Transverse colon (tissue), 4 donors: ENCODE measurements at regions not wholly inside any gene's neighbourhood (a gene's known extent, or its start where the extent isn't known, plus 50 kb on each side); places are given as distances from the start of the nearest gene placed in this dataset.

Experiments used
- DNase-seq: peaks from one replicate; pipeline ENCODE4 v3.0.0-alpha.2; 2019
- H3K27ac ChIP-seq, 4 donors: fragments of 200-600 bp; sonication (generic); 2 replicates each; pipeline ENCODE4 v1.5.1; 2016 to 2018; ENCODE audit warnings: inconsistent platforms in 4 of 4
- H3K27me3 ChIP-seq: fragments of 200-600 bp; sonication (generic); 2 replicates; pipeline ENCODE4 v1.5.1; 2017; ENCODE audit warnings: inconsistent platforms
- H3K36me3 ChIP-seq, 4 donors: fragments of 200-600 bp; sonication (generic); 2 replicates each; pipeline ENCODE4 v1.5.1; 2017 to 2019; ENCODE audit warnings: inconsistent platforms in 4 of 4
- H3K4me1 ChIP-seq, 4 donors: fragments of 200-600 bp; sonication (generic); 2 replicates each; pipeline ENCODE4 v1.5.1; 2017 to 2020; ENCODE audit warnings: inconsistent platforms in 4 of 4
- H3K4me3 ChIP-seq, 4 donors: fragments of 200-600 bp; sonication (generic); 1 replicate in 1 of 4; 2 replicates in 3 of 4; pipeline versions ENCODE4 v1.5.1 to v1.6.1; 2017 to 2019; ENCODE audit warnings: inconsistent platforms in 4 of 4
- H3K9me3 ChIP-seq, 2 donors: fragments of 200-600 bp; sonication (generic); 2 replicates each; pipeline ENCODE4 v1.5.1; 2017 to 2019; ENCODE audit warnings: inconsistent platforms in 2 of 2
- EP300 ChIP-seq: sonication (generic); formaldehyde crosslinking; IDR thresholded peaks from one replicate; pipeline ENCODE4 v1.6.1; 2017; ENCODE audit warnings: antibody characterized with exemption, low read depth
- POLR2A ChIP-seq: fragments of 450-650 bp; IDR thresholded peaks from one replicate; pipeline ENCODE4 v1.6.1; 2016; ENCODE audit warnings: antibody characterized with exemption, mild to moderate bottlenecking, moderate library complexity
- POLR2AphosphoS5 ChIP-seq, 3 donors: sonication (generic); formaldehyde crosslinking; IDR thresholded peaks; one replicate each; pipeline ENCODE4 v1.6.1; 2016; ENCODE audit warnings: antibody characterized with exemption in 3 of 3
- WGBS, 2 donors: methylation state at CpG; one replicate each; pipeline ENCODE4 v1.1.5; 2018; ENCODE audit warnings: low coverage in 1 of 2; 5-methylcytosine and 5-hydroxymethylcytosine counted together
- in situ Hi-C, 4 donors: fragments of 200-750 bp; cut with MboI; loops; one replicate each; pipeline versions ENCODE4 v1.15.0 to v1.15.1; 2017; ENCODE audit warnings: low sequenced_read_pairs in 3 of 4, low pct_ligation_motif_present in 1 of 4, low pct_unique_long_range_greater_than_20kb in 1 of 4
- intact Hi-C: fragments of 100-400 bp; cut with DNase I; formaldehyde crosslinking; loops from one replicate; pipeline ENCODE4 v1.15.1; 2023; ENCODE audit warnings: low total_unique reads
- TF ChIP-seq, protein P1 (sequence below), 5 experiments: fragments of 200-600 bp in 3 of 5; fragments of 450-650 bp in 2 of 5; sonication (generic) in 3 of 5; IDR thresholded peaks; 1 replicate in 2 of 5; 2 replicates in 3 of 5; pipeline ENCODE4 v1.5.1; 2016 to 2017; ENCODE audit warnings: antibody characterized with exemption in 5 of 5, inconsistent platforms in 3 of 5, mild to moderate bottlenecking in 2 of 5, moderate library complexity in 1 of 5

DNA sequence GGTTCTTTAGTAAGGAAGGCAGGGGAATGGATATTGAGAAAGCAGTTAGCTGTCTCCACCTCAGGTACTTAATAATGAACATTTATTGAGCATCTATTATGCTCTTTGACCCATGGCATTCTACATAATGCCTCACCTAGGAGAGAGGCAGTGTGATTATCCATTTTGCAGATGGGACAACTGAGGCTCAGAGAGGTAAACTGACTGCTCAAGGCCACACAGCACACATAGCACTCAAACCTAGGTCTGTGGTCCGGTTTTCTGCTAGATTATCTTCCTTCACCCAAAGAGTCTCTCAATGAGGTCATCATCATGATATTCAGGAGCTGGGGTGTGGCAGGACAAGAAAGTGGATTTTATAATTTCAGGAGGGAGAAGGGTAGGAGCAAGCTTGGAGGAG lies 199.1 kb upstream of the LHX5 start:
- 78% methylated on average over 1 of the region's 1 CpG; no CpG with 5 or more reads in 1 of the 2 donors for WGBS, 2 donors
- no peaks in the 10 kb centered on the region for H3K36me3 ChIP-seq
- H3K27ac ChIP-seq: no peak overlapping the region
- DNase-seq: no peak
- no peaks in the 10 kb centered on the region for H3K9me3 ChIP-seq
- TF ChIP-seq EP300: no peak
- TF ChIP-seq POLR2AphosphoS5 (IDR thresholded peaks at IDR 0.05): no peak
- TF ChIP-seq, protein P1, sequence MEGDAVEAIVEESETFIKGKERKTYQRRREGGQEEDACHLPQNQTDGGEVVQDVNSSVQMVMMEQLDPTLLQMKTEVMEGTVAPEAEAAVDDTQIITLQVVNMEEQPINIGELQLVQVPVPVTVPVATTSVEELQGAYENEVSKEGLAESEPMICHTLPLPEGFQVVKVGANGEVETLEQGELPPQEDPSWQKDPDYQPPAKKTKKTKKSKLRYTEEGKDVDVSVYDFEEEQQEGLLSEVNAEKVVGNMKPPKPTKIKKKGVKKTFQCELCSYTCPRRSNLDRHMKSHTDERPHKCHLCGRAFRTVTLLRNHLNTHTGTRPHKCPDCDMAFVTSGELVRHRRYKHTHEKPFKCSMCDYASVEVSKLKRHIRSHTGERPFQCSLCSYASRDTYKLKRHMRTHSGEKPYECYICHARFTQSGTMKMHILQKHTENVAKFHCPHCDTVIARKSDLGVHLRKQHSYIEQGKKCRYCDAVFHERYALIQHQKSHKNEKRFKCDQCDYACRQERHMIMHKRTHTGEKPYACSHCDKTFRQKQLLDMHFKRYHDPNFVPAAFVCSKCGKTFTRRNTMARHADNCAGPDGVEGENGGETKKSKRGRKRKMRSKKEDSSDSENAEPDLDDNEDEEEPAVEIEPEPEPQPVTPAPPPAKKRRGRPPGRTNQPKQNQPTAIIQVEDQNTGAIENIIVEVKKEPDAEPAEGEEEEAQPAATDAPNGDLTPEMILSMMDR (IDR thresholded peaks at IDR 0.05): no peak
- TF ChIP-seq POLR2A: no peak
- intact Hi-C loops: no loop called here
- H3K4me3 ChIP-seq: no peak overlapping the region
- H3K27me3 ChIP-seq: peaks cover 55% of the 10 kb centered on the region
- H3K4me1 ChIP-seq: no peaks in the 10 kb centered on the region
- in situ Hi-C loops: no loop called here

DNA sequence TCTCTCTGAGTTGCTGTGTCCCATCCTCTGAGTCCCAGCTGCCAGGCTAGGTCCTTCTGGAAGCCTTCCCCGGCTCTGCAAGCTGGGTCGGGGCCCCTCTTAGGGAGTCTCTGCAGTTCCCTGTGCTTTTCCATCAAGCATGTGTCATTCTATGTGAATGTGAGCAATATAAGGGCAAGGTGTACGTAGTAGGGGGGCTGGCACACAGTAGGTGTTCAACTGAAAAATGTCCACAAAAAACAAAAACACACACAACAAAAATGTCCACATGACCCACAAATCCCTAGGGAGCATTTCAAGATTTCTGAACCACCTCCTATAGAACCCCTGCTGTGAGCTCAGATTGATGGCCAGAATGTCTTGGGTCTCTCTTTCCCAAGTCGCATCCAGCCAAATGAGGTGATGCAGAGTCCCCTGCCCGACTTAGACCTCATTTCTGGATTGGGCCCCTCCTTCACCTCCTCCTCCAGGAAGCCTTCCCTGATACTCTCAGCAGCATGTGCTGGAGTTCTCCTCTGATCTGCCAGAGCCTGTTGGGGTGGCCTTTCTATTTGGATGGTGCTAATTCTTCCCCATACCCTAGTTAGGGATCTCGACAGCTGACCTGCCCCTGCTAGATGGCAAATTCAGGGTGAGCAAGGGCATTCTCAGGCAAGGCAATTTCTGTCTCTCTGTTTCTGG lies 196.1 kb upstream of the LHX5 start:
- no peaks in the 10 kb centered on the region for H3K36me3 ChIP-seq
- no peaks in the 10 kb centered on the region for H3K9me3 ChIP-seq
- H3K4me3 ChIP-seq: no peak overlapping the region
- no peak for TF ChIP-seq POLR2AphosphoS5 (IDR thresholded peaks at IDR 0.05)
- no peak for DNase-seq
- no peak overlapping the region for H3K27ac ChIP-seq
- intact Hi-C loops: loop anchor here (5.0 kb wide), 1 partner anchor 759 kb away; no protein-coding TSS in a partner anchor
- WGBS, 2 donors: 40 to 52% methylated on average over 1 to 6 of the region's 6 CpGs
- no peaks in the 10 kb centered on the region for H3K4me1 ChIP-seq
- H3K27me3 ChIP-seq: peaks cover 39% of the 10 kb centered on the region
- in situ Hi-C loops: no loop called here

DNA sequence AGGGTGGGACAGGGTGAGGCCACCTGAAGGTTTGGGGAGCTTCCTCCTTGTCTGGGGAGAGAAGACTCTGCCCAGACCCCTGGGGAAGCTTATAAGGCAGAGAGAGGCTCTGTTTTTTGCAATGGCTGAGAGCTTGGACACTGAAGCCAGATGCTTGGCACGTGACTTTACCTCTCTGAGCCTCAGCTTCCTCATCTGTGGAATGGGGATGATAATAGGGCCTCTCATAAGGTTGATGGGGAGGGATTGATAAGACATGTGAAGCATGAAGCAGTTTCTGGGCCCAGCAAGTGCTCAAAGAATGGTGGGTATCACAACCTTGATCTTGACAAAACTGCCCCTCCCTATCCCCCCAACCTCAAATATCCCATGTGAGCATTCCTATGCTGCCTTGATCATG lies 195.4 kb upstream of the LHX5 start:
- TF ChIP-seq POLR2A (no peak), EP300 (no peak), POLR2AphosphoS5 (IDR thresholded peaks at IDR 0.05) (no peak)
- TF ChIP-seq, protein P1 (IDR thresholded peaks at IDR 0.05): no peak
- WGBS, 2 donors: 47% methylated on average over 1 of the region's 1 CpG; no CpG with 5 or more reads in 1 of the 2 donors
- no peak overlapping the region for H3K27ac ChIP-seq
- DNase-seq: no peak
- no peaks in the 10 kb centered on the region for H3K36me3 ChIP-seq
- H3K9me3 ChIP-seq: no peaks in the 10 kb centered on the region
- no peaks in the 10 kb centered on the region for H3K4me1 ChIP-seq
- peaks cover 37% of the 10 kb centered on the region for H3K27me3 ChIP-seq
- intact Hi-C loops (loop anchor here (5.0 kb wide), 1 partner anchor 760 kb away; no protein-coding TSS in a partner anchor), in situ Hi-C loops (no loop called here)
- H3K4me3 ChIP-seq: no peak overlapping the region

DNA sequence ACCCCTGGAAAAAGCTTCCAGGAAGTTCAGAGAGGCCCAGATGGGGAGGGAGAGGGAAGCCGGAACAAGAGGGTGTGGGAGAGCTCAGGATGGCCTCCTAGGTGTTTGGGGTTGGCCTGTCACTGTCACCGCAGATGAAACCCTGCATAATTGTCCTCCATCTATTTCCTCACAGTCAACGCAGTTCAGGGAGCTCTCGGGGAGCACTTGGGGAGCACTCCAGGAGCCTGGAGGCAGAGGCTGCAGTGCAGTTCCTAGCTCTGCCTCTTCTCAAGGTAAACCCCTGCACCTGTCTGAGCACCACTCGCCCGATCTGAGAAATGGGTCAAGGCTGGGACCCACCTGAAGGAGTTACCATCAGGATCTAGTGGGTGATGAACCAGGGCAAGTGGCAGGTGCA lies 194.6 kb upstream of the LHX5 start:
- no peak overlapping the region for H3K27ac ChIP-seq
- WGBS, 2 donors: 78% methylated on average over 6 of the region's 6 CpGs; no CpG with 5 or more reads in 1 of the 2 donors
- no peak overlapping the region for H3K4me3 ChIP-seq
- no peaks in the 10 kb centered on the region for H3K4me1 ChIP-seq
- no peaks in the 10 kb centered on the region for H3K9me3 ChIP-seq
- intact Hi-C loops: loop anchor here (5.0 kb wide), 1 partner anchor 761 kb away; no protein-coding TSS in a partner anchor
- peaks cover 34% of the 10 kb centered on the region for H3K27me3 ChIP-seq
- DNase-seq: no peak
- no peaks in the 10 kb centered on the region for H3K36me3 ChIP-seq
- TF ChIP-seq, protein P1 (IDR thresholded peaks at IDR 0.05): no peak
- TF ChIP-seq EP300 (no peak), POLR2AphosphoS5 (IDR thresholded peaks at IDR 0.05) (no peak), POLR2A (no peak)
- in situ Hi-C loops: no loop called here
